ENCODE measurements at regions not wholly inside any gene's neighbourhood (a gene's known extent, or its start where the extent isn't known, plus 50 kb on each side); places are given as distances from the start of the nearest gene placed in this dataset.
A peak's percentile ranks its signal among the peaks of the same experiment; 100 is the strongest.
"Not testable (repeated sequence)": the region's sequence is repeated elsewhere in the genome, so short reads cannot be mapped to it uniquely, and the experiment has no call there.

DNA sequence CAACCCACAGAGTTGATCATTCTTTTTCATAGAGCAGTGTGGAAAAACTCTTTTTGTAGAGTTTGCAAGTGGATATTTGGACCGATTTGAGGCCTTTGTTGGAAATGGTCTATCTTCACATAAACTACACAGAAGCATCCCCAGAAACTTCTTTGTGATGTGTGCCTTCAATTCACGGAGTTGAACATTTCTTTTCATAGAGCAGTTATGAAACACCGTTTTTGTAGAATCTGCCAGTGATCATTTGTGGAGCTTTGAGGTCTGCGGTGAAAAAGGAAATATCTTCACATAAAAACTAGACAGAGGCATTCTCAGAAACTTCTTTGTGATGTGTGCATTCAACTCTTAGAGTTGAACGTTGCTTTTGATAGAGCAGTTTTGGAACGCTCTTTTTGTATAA is 618.4 kb upstream of the ZNF337 start:
- no peak overlapping the region for H2AFZ ChIP-seq (ENCODE audit: low read depth)
- H3K4me2 ChIP-seq, result no peak overlapping the region
- no peaks in the 10 kb centered on the region for H3K4me1 ChIP-seq (ENCODE audit: low read depth, poor library complexity, severe bottlenecking)
- H3K79me2 ChIP-seq (ENCODE audit: insufficient read depth, low read depth), result no peaks in the 10 kb centered on the region
- TF ChIP-seq, protein P1, sequence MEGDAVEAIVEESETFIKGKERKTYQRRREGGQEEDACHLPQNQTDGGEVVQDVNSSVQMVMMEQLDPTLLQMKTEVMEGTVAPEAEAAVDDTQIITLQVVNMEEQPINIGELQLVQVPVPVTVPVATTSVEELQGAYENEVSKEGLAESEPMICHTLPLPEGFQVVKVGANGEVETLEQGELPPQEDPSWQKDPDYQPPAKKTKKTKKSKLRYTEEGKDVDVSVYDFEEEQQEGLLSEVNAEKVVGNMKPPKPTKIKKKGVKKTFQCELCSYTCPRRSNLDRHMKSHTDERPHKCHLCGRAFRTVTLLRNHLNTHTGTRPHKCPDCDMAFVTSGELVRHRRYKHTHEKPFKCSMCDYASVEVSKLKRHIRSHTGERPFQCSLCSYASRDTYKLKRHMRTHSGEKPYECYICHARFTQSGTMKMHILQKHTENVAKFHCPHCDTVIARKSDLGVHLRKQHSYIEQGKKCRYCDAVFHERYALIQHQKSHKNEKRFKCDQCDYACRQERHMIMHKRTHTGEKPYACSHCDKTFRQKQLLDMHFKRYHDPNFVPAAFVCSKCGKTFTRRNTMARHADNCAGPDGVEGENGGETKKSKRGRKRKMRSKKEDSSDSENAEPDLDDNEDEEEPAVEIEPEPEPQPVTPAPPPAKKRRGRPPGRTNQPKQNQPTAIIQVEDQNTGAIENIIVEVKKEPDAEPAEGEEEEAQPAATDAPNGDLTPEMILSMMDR (conservative IDR thresholded peaks at IDR 0.05; ENCODE audit: low read depth, low read length), result no peak
- no peak overlapping the region for H3K9ac ChIP-seq
- no peak overlapping the region for H3K4me3 ChIP-seq (IDR thresholded peaks at IDR 0.05; ENCODE audit: insufficient read depth, low read depth, low read length)
- no peak overlapping the region for H3K27ac ChIP-seq
- no peaks in the 10 kb centered on the region for H3K36me3 ChIP-seq (ENCODE audit: insufficient read depth)
- H3K27me3 ChIP-seq (ENCODE audit: insufficient read depth, low read depth), result no peaks in the 10 kb centered on the region
- no peaks in the 10 kb centered on the region for H4K20me1 ChIP-seq (ENCODE audit: insufficient read depth)

DNA sequence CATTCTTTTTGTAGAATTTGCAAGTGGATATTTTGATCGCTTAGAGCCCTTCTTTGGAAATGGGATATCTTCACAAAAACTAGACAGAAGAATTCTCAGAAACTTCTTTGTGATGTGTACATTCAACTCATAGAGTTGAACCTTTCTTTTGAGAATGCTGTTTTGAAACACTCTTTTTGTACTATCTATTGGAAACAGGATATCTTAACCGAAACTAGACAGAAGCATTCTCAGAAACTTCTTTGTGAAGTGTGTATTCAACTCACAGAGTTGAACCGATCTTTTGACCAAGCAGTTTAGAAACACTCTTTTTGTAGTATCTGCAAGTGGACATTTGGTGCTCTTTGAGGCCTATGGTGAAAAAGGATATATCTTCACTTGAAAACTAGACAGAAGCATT is 613.1 kb upstream of the ZNF337 start:
- not testable (repeated sequence) for H3K79me2 ChIP-seq (ENCODE audit: insufficient read depth, low read depth); H2AFZ ChIP-seq (ENCODE audit: low read depth); H3K4me3 ChIP-seq (IDR thresholded peaks at IDR 0.05; ENCODE audit: insufficient read depth, low read depth, low read length); H3K4me2 ChIP-seq; H3K27me3 ChIP-seq (ENCODE audit: insufficient read depth, low read depth); H3K27ac ChIP-seq; H3K9ac ChIP-seq; H4K20me1 ChIP-seq (ENCODE audit: insufficient read depth); H3K36me3 ChIP-seq (ENCODE audit: insufficient read depth); H3K4me1 ChIP-seq (ENCODE audit: low read depth, poor library complexity, severe bottlenecking)

DNA sequence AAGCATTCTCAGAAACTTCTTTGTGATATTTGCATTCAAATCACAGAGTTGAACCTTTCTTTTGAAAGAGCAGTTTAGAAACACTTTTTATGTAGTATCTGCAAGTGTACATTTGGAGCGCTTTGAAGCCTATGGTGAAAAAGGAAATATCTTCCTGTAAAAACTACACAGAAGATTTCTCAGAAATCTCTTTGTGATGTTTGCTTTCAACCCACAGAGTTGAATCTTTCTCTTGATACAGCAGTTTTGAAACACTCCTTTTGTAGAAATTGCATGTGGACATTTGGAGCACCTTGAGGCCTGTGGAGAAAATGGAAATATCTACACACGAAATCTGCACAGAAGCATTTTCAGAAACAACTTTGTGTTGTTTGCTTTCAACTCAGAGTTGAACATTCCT is 612.3 kb upstream of the ZNF337 start:
- no peaks in the 10 kb centered on the region for H3K27me3 ChIP-seq (ENCODE audit: insufficient read depth, low read depth)
- no peaks in the 10 kb centered on the region for H4K20me1 ChIP-seq (ENCODE audit: insufficient read depth)
- no peak overlapping the region for H3K27ac ChIP-seq
- no peak overlapping the region for H3K4me2 ChIP-seq
- H2AFZ ChIP-seq (ENCODE audit: low read depth), result no peak overlapping the region
- no peaks in the 10 kb centered on the region for H3K4me1 ChIP-seq (ENCODE audit: low read depth, poor library complexity, severe bottlenecking)
- H3K4me3 ChIP-seq (IDR thresholded peaks at IDR 0.05; ENCODE audit: insufficient read depth, low read depth, low read length), result no peak overlapping the region
- H3K36me3 ChIP-seq (ENCODE audit: insufficient read depth), result no peaks in the 10 kb centered on the region
- H3K79me2 ChIP-seq (ENCODE audit: insufficient read depth, low read depth), result no peaks in the 10 kb centered on the region
- no peak overlapping the region for H3K9ac ChIP-seq
- TF ChIP-seq, protein P1 (conservative IDR thresholded peaks at IDR 0.05; ENCODE audit: low read depth, low read length), result no peak

DNA sequence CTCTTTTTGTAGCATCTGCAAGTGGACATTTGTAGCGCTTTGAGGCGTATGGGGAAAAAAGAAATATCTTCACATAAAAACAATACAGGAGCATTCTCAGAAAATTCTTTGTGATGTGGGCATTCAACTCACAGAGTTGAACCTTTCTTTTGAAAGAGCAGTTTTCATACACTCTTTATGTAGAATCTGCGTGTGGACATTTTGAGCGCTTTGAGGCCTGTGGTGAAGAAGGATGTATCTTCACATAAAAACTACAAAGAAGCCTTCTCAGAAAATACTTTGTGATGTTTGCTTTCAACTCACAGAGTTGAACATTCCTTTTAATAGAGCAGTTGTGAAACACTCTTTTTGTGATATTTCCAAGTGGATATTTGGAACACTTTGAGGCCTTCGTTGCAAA is 598.4 kb upstream of the ZNF337 start:
- H3K4me2 ChIP-seq, result no peak overlapping the region
- H3K4me1 ChIP-seq (ENCODE audit: low read depth, poor library complexity, severe bottlenecking), result peaks cover 2% of the 10 kb centered on the region
- TF ChIP-seq, protein P1 (conservative IDR thresholded peaks at IDR 0.05; ENCODE audit: low read depth, low read length), result no peak
- no peak overlapping the region for H3K4me3 ChIP-seq (IDR thresholded peaks at IDR 0.05; ENCODE audit: insufficient read depth, low read depth, low read length)
- H3K79me2 ChIP-seq (ENCODE audit: insufficient read depth, low read depth), result no peaks in the 10 kb centered on the region
- H3K9ac ChIP-seq, result no peak overlapping the region
- H3K27me3 ChIP-seq (ENCODE audit: insufficient read depth, low read depth), result no peaks in the 10 kb centered on the region
- H4K20me1 ChIP-seq (ENCODE audit: insufficient read depth), result no peaks in the 10 kb centered on the region
- H3K27ac ChIP-seq, result no peak overlapping the region
- no peak overlapping the region for H2AFZ ChIP-seq (ENCODE audit: low read depth)
- no peaks in the 10 kb centered on the region for H3K36me3 ChIP-seq (ENCODE audit: insufficient read depth)

DNA sequence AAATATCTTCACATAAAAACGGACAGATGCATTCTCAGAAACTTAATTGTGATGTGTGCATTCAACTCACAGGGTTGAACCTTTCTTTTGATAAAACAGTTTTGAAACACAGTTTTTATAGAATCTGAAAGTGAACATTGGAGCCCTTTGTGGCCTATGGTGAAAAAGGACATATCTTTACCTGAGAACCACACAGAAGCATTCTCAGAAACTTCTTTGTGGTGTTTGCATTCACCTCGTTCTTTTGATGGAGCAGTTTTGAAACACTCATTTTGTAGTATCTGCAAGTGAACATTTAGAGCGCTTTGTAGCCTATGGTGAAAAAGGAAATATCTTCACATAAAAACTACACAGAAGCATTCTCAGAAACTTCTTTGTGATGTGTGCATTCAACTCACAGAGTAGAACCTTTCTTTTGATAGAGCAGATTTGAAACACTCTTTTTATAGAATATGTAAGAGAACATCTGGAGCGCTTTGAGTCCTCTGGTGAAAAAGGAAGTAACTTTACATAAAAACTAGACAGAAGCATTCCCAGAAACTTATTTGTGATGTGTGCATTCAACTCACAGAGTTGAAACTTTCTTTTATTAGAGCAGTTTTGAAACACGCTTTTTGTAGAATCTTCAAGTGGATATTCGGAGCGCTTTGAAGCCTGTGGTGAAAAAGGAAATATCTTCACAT is 591.9 kb upstream of the ZNF337 start:
- H3K4me2 ChIP-seq, result peak overlapping the region; percentile 69
- peak overlapping the region; percentile 59; the same call in 1 of the 2 replicates for H3K27ac ChIP-seq
- not testable (repeated sequence) for H3K36me3 ChIP-seq (ENCODE audit: insufficient read depth); H4K20me1 ChIP-seq (ENCODE audit: insufficient read depth); H3K9ac ChIP-seq; H3K79me2 ChIP-seq (ENCODE audit: insufficient read depth, low read depth); H3K27me3 ChIP-seq (ENCODE audit: insufficient read depth, low read depth); H3K4me3 ChIP-seq (IDR thresholded peaks at IDR 0.05; ENCODE audit: insufficient read depth, low read depth, low read length)
- peak overlapping the region; percentile 26; the same call in 1 of the 2 replicates for H2AFZ ChIP-seq (ENCODE audit: low read depth)
- peaks cover 38% of the 10 kb centered on the region for H3K4me1 ChIP-seq (ENCODE audit: low read depth, poor library complexity, severe bottlenecking)

Measured in KMS-11 (cell line).